MM.1S (cell line): ENCODE measurements at regions not wholly inside any gene's neighbourhood (a gene's known extent, or its start where the extent isn't known, plus 50 kb on each side); places are given as distances from the start of the nearest gene placed in this dataset.

Experiments
- DNase-seq: peaks from one replicate; pipeline ENCODE4 v3.0.0-alpha.2; 2015
- H2AFZ ChIP-seq: fragments of 300-600 bp; sonication (generic); 2 replicates; pipeline ENCODE4 v1.6.0; 2016; ENCODE audit warnings: antibody characterized with exemption, low read length
- H3F3A ChIP-seq: fragments of 300-600 bp; sonication (generic); 2 replicates; pipeline ENCODE4 v1.6.1; 2016; ENCODE audit warnings: mild to moderate bottlenecking, antibody characterized with exemption, low read length, moderate library complexity, mixed read lengths; ENCODE audit not compliant: insufficient read depth
- H3K27ac ChIP-seq: fragments of 300-600 bp; sonication (generic); 2 replicates; pipeline ENCODE4 v1.5.1; 2016; ENCODE audit warnings: mild to moderate bottlenecking, low read length
- H3K27me3 ChIP-seq: fragments of 300-600 bp; sonication (generic); replicated peaks from 2 replicates; pipeline ENCODE4 v1.6.0; 2016; ENCODE audit warnings: low read length; ENCODE audit not compliant: insufficient read depth
- H3K36me3 ChIP-seq: fragments of 300-600 bp; sonication (generic); replicated peaks from 2 replicates; pipeline ENCODE4 v1.6.1; 2016; ENCODE audit warnings: mild to moderate bottlenecking, low read length, mixed read lengths; ENCODE audit not compliant: insufficient read depth
- H3K4me1 ChIP-seq: fragments of 300-600 bp; sonication (generic); 2 replicates; pipeline ENCODE4 v1.6.1; 2016; ENCODE audit warnings: low read length, mixed read lengths
- H3K4me2 ChIP-seq: fragments of 300-600 bp; sonication (generic); 2 replicates; pipeline ENCODE4 v1.6.0; 2016; ENCODE audit warnings: low read depth, low read length
- H3K4me3 ChIP-seq: fragments of 300-600 bp; sonication (generic); 2 replicates; pipeline ENCODE4 v1.5.1; 2016; ENCODE audit warnings: low read length, mixed read lengths
- H3K79me2 ChIP-seq: fragments of 300-600 bp; sonication (generic); 2 replicates; pipeline ENCODE4 v1.6.1; 2016; ENCODE audit warnings: mixed run types, low read length, mixed read lengths
- H3K9ac ChIP-seq: fragments of 300-600 bp; sonication (generic); 2 replicates; pipeline ENCODE4 v1.6.1; 2016; ENCODE audit warnings: low read length, mixed read lengths
- H3K9me2 ChIP-seq: fragments of 300-600 bp; sonication (generic); replicated peaks from 2 replicates; pipeline ENCODE4 v1.6.1; 2016; ENCODE audit warnings: mild to moderate bottlenecking, low read length, mixed read lengths; ENCODE audit not compliant: insufficient read depth
- H3K9me3 ChIP-seq: fragments of 300-600 bp; sonication (generic); replicated peaks from 2 replicates; pipeline ENCODE4 v1.6.1; 2016; ENCODE audit warnings: mild to moderate bottlenecking, low read length, mixed read lengths; ENCODE audit not compliant: insufficient read depth
- H4K20me1 ChIP-seq: fragments of 300-600 bp; sonication (generic); 2 replicates; pipeline ENCODE4 v1.6.1; 2016; ENCODE audit warnings: mild to moderate bottlenecking, low read length, moderate library complexity, mixed read lengths; ENCODE audit not compliant: insufficient read depth
- EZH2 ChIP-seq: fragments of 300-600 bp; sonication (generic); optimal IDR thresholded peaks from 2 replicates; pipeline ENCODE3; 2017; ENCODE audit warnings: low read depth, mild to moderate bottlenecking, antibody characterized with exemption, low read length, mixed read lengths
- EZH2phosphoT487 ChIP-seq: fragments of 300-600 bp; sonication (generic); IDR thresholded peaks from 2 replicates; pipeline ENCODE4 v1.6.1; 2018; ENCODE audit warnings: antibody characterized with exemption, low read length
- TF ChIP-seq, protein P1 (sequence below): fragments of 300-600 bp; sonication (generic); IDR thresholded peaks from 2 replicates; pipeline ENCODE4 v1.5.1; 2016; ENCODE audit warnings: antibody characterized with exemption, low read length, mixed read lengths

DNA sequence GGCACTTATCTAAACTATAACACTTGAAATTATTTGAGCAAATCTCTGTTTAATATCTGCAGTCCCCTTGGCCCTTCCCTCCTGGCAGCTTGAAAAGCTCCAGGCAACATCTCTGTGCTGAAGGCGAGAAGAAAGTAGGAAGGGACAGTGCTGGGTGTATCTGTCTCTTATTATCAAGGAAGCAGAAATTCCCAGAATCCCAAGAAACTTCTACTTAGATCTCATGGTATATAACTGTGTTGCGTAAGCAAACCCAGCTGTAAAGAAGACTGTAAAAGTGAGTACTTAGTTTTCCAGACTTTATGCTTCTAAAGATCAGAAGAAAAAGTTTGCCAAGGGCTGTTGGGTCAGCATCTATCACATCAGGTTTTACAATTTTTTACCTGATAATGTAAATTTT lies 1869.8 kb downstream of the MAT2B start:
- DNase-seq = no peak
- H3K4me3 ChIP-seq = no peak overlapping the region
- no peaks in the 10 kb centered on the region for H3K79me2 ChIP-seq
- no peaks in the 10 kb centered on the region for H3K36me3 ChIP-seq
- no peaks in the 10 kb centered on the region for H3K27me3 ChIP-seq
- no peaks in the 10 kb centered on the region for H3K4me1 ChIP-seq
- H2AFZ ChIP-seq = no peak overlapping the region
- no peaks in the 10 kb centered on the region for H4K20me1 ChIP-seq
- H3K9me2 ChIP-seq = no peaks in the 10 kb centered on the region; the same call in 1 of the 2 replicates
- no peaks in the 10 kb centered on the region for H3K9me3 ChIP-seq
- TF ChIP-seq, protein P1, sequence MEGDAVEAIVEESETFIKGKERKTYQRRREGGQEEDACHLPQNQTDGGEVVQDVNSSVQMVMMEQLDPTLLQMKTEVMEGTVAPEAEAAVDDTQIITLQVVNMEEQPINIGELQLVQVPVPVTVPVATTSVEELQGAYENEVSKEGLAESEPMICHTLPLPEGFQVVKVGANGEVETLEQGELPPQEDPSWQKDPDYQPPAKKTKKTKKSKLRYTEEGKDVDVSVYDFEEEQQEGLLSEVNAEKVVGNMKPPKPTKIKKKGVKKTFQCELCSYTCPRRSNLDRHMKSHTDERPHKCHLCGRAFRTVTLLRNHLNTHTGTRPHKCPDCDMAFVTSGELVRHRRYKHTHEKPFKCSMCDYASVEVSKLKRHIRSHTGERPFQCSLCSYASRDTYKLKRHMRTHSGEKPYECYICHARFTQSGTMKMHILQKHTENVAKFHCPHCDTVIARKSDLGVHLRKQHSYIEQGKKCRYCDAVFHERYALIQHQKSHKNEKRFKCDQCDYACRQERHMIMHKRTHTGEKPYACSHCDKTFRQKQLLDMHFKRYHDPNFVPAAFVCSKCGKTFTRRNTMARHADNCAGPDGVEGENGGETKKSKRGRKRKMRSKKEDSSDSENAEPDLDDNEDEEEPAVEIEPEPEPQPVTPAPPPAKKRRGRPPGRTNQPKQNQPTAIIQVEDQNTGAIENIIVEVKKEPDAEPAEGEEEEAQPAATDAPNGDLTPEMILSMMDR = no peak
- no peak for TF ChIP-seq EZH2
- TF ChIP-seq EZH2phosphoT487 = no peak
- no peak overlapping the region for H3K4me2 ChIP-seq
- H3F3A ChIP-seq = no peaks in the 10 kb centered on the region
- no peak overlapping the region for H3K9ac ChIP-seq
- H3K27ac ChIP-seq = no peak overlapping the region

DNA sequence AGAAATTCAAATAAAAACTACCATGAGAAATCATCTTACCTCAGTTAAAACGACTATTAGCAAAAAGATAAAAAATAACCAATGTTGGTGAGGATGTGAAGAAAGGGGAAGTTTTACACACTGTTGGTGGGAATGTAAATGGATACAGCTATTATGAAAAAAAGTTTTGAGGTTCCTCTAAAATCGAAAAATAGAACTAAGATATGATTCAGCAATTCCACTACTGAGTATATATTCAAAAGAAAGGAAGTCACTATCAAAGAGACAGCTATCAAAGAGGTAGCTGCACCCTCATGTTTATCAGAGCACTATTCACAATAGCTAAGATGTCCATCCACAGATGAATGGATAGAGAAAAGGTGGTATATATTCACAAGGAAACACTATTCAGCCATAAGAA lies 1888.4 kb downstream of the MAT2B start:
- TF ChIP-seq EZH2phosphoT487 = no peak
- TF ChIP-seq EZH2 = no peak
- TF ChIP-seq, protein P1 = no peak
- H3K9me2 ChIP-seq = no peaks in the 10 kb centered on the region
- no peaks in the 10 kb centered on the region for H3K27me3 ChIP-seq
- H3K4me1 ChIP-seq = peaks cover 7% of the 10 kb centered on the region; the same call in 1 of the 2 replicates
- H3F3A ChIP-seq = no peaks in the 10 kb centered on the region
- H3K9ac ChIP-seq = no peak overlapping the region
- no peaks in the 10 kb centered on the region for H3K36me3 ChIP-seq
- no peaks in the 10 kb centered on the region for H3K9me3 ChIP-seq
- H3K27ac ChIP-seq = no peak overlapping the region
- no peak overlapping the region for H2AFZ ChIP-seq
- H3K79me2 ChIP-seq = no peaks in the 10 kb centered on the region
- DNase-seq = no peak
- no peak overlapping the region for H3K4me2 ChIP-seq
- H4K20me1 ChIP-seq = no peaks in the 10 kb centered on the region
- no peak overlapping the region for H3K4me3 ChIP-seq

DNA sequence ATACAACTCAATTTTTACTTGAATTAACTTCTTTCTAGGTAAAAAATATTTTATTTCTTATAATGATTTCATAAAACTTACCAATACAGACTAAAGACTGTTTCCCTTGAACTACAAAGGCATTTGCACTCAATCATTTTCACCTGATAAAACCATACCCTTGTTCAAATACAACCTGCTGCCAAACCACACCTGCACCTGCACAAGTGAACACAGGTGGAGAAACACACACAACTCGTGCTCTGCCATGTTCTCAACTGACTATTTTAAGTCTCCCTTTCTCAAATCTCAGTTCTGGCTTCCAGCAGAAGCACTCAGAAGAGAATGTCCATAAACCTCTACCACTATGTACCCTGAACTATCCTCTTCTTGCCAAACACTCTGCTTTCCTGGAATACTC lies 1892.1 kb downstream of the MAT2B start:
- H3K9ac ChIP-seq = no peak overlapping the region
- no peak overlapping the region for H3K4me3 ChIP-seq
- no peak overlapping the region for H3K27ac ChIP-seq
- DNase-seq = peak; percentile 16
- no peaks in the 10 kb centered on the region for H3K27me3 ChIP-seq
- no peaks in the 10 kb centered on the region for H3K9me2 ChIP-seq
- no peaks in the 10 kb centered on the region for H3K9me3 ChIP-seq
- no peaks in the 10 kb centered on the region for H3K36me3 ChIP-seq
- H3K79me2 ChIP-seq = no peaks in the 10 kb centered on the region
- H4K20me1 ChIP-seq = no peaks in the 10 kb centered on the region
- H3K4me2 ChIP-seq = no peak overlapping the region
- TF ChIP-seq EZH2 (no peak), EZH2phosphoT487 (no peak)
- TF ChIP-seq, protein P1 = no peak
- H2AFZ ChIP-seq = no peak overlapping the region
- H3K4me1 ChIP-seq = peaks cover 7% of the 10 kb centered on the region; the same call in 1 of the 2 replicates
- no peaks in the 10 kb centered on the region for H3F3A ChIP-seq

DNA sequence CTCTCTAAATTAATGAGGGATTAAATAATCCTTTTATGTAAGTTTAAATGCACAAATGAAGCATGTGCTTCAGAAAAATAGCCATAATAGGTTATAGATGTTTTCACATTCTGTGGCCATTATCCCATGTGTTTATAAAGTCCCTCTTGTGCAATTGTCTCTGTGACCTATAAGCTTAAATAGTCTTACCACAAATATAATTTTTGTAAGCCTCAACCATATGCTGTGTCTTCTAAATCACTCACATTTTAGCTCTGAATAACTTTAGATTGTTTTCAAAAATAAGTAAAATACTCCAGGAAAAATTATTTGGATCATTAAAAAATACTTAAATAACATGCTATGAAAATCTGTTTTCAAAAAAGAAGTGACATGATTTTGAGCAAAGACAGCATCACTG lies 1894.7 kb downstream of the MAT2B start:
- H3F3A ChIP-seq = no peaks in the 10 kb centered on the region
- H3K27ac ChIP-seq = no peak overlapping the region
- H3K36me3 ChIP-seq = no peaks in the 10 kb centered on the region
- no peak overlapping the region for H3K9ac ChIP-seq
- no peak overlapping the region for H2AFZ ChIP-seq
- no peak for DNase-seq
- no peaks in the 10 kb centered on the region for H4K20me1 ChIP-seq
- TF ChIP-seq, protein P1 = no peak
- TF ChIP-seq EZH2phosphoT487 (no peak), EZH2 (no peak)
- no peaks in the 10 kb centered on the region for H3K79me2 ChIP-seq
- H3K27me3 ChIP-seq = no peaks in the 10 kb centered on the region
- no peaks in the 10 kb centered on the region for H3K9me3 ChIP-seq
- peaks cover 4% of the 10 kb centered on the region; the same call in 1 of the 2 replicates for H3K4me1 ChIP-seq
- no peaks in the 10 kb centered on the region for H3K9me2 ChIP-seq
- H3K4me2 ChIP-seq = no peak overlapping the region
- H3K4me3 ChIP-seq = no peak overlapping the region
